CD4-positive, alpha-beta T cell treated with Interleukin-15 for 1 hour (primary cell): ENCODE measurements at regions not wholly inside any gene's neighbourhood (a gene's known extent, or its start where the extent isn't known, plus 50 kb on each side); places are given as distances from the start of the nearest gene placed in this dataset.

Experiments used
- DNase-seq: peaks from one replicate; pipeline ENCODE4 v3.0.0-alpha.2; 2020

DNA sequence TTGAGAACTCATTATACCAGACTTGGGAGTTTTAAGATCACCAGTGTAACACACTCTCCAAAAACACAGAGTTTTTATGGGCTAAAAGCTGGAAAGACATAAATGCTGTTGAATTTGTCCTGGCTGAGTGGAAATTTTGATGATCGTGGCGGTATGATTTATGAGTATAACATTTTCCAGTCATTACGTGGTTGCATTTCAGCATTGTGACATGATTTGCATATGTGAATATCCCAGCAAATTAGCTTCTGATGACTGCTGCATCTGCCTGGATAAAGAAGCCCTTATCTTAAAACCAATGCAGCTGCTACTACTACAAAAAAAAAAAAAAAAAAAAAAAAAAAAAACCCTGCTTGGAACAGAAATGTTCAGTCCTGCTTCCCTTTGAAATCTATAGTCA lies 850.9 kb downstream of the TFAP2A start:
- no peak for DNase-seq

DNA sequence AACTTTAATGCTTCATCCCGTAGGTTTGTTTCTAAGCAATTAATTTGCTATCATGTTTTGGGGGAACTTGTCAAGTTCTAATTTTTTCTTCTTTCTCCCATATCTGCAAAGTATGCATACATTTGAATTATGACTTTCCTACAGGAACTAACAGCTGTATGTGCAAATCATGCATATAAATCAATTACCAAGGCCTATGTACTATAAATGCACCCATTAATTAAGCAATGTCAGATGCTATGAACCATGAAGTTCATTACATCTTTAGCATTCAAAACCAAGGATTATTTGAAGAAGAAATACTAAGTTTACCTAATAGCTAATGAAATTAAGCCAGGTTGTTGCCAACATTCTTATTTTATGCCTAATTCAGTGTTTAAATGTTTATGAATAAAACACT lies 851.3 kb downstream of the TFAP2A start:
- DNase-seq = no peak

DNA sequence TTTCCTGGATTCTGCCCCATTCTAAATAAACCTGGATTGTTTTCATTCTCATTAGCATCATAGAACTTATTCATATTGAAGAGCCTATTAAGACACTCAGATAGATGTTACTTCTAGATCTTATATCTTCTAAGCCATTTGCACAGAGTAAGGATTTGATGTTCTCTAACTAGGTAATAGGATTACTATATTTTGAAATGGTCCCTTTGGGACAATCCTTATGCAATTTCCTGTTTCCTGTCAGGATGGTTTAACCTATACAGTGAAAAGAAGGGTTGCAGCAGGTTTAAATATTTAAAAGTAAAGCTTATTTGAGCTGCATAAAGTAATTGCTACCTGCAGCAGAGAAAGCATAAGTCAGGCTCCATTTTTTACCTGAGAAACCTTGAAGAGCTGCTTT lies 860.1 kb downstream of the TFAP2A start:
- no peak for DNase-seq

- DNase-seq = no peak
These were observed 860.6 kb downstream of the TFAP2A start for GRCh38 chr6:9554323-9554722.

DNA sequence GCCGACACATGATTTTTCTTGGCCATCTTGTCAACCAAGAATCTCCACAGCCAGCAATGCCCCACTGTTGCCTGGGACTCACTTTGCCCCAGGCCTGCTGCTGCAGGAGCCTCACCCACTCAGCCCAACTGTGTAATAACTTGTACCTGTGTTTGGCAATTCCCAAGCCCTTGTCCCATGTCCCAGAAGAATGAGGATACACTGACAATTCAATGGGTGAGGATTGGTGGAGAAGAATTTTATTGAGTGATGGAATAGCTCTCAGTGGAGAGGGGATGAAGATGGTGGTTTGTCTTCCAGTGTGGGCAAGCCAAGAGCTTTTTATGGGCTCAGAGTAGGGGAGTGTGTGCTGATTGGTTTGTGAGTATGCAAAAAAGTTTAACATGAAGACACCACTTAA lies 861.9 kb downstream of the TFAP2A start:
- no peak for DNase-seq

GRCh38 chr6:9543649-9544048 lies 871.2 kb downstream of the TFAP2A start:
- no peak for DNase-seq

- DNase-seq = no peak
These were observed 874.2 kb downstream of the TFAP2A start for GRCh38 chr6:9540534-9541126.

GRCh38 chr6:9540126-9540525 lies 874.7 kb downstream of the TFAP2A start:
- DNase-seq = no peak

DNA sequence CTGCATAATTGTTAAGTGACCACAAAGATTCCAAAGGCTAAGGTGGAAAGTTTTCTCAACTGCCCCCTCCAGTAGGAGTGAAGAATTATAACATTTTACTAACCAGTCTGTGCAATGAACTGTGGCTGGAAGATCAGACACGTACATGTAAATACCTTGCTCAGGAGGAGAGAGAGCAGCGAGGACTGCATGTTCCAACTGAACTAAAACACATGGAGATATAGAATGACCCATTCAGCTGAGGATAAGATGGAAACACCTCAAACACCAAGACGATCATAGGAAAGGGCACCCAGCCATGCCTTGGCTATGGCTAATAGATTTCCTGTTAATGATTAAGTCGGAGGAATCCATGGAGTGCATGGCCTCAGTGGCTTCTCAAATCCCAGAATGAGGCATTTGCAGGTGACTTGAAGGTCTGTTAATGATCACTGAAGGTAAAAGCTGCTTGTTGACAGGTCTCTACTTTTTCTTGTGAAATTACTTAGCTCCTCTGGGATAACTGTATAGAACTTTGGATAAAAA lies 875.6 kb downstream of the TFAP2A start:
- no peak for DNase-seq

DNA sequence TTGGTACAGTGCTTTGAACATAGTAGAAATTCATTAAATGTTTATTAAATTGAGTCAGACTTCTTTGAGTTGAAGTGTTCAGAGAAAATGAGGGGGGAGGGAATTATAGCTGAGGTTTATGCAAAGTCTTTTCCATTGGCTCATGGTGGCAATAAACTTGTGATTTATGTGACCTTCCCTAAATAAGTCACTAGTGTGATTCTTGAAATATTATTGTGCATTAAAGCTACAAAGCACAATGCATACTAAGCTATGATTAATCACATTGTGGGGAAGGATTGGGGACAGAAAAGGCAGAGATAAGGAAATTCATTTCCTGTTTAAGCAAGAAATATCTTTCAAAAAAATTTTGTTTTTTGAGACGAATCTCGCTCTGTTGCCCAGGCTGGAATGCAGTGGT lies 877.5 kb downstream of the TFAP2A start:
- DNase-seq = no peak

DNA sequence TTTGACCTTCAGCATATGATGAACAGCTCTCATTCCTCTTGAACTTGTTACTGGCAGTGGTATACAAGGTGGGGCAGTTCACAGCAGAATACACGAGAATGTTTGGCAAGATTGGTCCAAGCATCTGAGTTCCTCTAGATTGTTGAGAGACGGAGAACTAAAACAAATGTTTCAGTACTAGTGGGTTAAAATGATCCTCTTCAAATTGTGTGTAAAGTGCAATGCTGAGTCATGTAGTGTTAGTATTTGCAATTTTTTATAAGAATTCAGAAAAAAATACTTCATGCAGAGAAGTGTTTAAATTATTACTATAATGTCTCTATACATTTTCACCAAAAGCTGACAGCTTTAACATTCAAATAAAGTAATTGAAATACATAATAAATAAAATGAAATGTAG lies 879.8 kb downstream of the TFAP2A start:
- no peak for DNase-seq

DNA sequence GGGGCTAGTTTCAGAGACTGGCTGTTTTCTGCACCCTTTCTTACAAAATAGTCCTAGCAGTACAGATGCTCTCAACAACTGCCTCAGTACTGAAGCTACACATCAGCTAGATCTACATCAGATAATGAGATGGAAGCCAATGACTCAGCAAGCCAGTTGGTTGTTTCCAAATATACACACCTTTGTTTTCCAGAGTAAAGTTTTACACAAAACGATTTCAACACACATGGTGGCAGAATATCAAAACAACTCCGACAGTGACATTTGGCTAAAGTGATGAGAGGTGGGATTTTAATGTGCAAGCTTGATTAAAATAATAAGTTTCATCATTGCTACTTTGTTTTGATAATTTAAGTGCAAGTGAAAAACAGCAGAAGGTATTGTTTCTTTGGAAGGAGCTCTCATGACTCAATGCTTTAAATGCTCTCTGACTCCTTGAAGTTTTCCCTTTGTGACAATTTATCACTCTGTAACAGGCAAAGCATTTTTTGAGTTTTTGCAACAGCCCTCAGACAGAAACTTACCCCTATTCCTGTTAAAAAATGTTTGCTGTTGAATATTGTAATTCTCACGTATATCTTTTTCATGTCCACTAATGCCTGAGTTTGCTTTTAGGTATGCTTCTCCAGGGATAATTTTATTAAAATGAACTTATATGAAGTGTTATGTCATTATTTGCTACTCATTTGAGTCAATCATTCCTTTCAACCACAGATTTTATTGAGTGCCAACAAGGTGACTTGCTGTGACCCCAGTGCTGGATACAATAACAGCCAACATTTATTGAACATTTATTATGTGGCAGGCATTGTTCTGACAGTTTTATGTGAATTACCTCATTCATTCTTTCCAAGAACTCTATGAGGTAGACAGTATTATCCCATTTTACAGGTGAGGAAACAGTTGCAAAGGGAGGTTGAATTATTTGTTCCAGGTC lies 882.0 kb downstream of the TFAP2A start:
- no peak for DNase-seq

DNA sequence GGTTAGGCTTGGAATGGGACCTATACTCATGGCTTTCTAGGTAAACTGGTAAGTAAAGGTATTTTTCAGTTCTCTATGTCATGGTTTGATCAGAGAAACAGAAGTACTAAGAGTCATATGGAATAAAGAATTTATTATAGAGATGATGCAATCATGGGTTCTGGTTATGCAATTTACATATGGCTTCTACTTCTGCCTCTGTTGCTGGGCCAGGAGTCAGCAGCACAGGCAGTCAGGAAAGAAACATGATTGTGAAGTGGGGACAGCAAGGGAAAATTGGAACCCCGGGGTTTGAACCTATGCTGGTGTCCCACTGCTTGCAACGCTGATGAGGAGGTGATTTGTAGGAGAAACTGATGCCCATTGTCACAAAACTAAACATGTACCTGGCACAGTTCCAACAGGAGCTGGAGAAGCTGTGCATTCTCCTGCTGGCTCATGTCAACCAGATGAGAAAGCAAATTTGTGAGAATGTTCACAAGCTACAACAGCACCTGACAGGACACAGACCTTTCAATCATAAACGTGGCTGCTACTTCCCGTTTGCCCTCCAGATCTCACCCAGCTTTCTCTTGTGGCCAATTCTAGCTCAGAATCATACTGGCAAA lies 887.1 kb downstream of the TFAP2A start:
- no peak for DNase-seq

DNA sequence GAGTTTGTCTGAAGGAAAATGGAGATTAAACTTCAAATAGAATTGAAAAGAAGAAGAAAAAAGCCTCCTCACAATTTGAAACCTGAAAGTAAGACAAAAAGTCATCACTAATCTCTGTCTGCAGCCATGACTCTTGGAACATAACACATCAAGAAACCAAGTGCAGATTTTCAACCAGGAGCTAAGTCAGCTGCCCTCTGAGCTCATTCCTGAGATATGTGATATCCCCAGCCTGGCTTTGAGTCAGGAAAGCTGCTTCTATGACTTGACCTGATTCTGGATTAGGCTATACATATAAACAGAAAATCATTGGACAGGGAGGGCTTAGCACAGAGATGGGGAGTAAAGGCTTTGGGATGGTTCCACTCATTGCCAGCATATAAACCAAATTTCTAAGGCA lies 891.4 kb downstream of the TFAP2A start:
- no peak for DNase-seq

- DNase-seq = no peak
These were observed 892.8 kb downstream of the TFAP2A start for GRCh38 chr6:9522101-9522500.

- no peak for DNase-seq
These were observed 893.7 kb downstream of the TFAP2A start for GRCh38 chr6:9521152-9521530.

DNA sequence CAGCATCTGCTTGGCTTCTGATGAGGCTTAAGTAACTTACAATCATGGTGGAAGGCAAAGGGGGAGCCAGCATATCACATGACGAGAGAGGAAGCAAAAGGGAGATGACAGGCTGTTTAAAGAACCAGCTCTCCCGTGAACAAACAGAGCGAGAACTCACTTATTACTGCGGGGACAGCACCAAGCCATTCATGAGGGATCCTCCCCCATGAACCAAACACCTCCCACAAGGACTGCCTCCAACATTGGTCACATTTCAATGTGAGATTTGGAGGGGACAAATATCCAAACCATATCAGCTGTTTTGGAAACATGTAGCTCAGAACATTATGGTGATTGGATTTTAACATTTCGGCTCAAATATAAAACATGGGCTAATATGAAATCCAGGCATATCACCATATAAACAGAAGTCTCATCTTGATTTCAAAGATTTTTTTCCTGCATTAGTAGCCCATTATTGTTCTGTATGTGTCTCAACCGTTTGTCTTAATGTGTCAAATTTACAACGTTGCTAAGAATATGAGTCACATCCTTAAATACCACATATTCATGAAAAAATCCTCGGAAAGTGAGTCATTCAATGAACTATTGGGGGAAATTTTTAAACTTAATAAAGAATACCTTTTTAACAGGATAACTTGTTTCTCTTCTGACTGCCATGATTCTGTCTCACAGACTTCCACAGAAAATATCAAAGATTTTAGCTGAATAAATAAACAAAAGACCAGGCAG lies 894.3 kb downstream of the TFAP2A start:
- DNase-seq = no peak

DNA sequence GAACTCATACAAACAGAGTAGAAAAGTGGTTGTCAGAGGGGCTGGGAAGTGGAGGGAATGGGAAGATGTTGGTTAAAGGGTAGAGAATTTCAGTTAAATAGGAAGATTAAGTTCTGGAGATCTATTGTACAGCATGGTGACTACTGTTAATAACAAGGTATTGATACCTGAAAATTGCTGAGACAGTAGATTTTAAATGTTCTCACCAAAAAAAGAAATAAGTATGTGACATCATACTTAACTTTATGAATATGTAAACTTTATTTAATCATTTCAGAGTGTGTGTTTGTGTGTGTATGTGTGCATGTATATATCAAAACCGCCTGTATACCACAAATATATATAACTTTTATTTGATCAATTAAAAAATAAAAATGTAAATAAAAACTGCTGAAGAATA lies 896.4 kb downstream of the TFAP2A start:
- DNase-seq = no peak

- DNase-seq = no peak
These were observed 897.1 kb downstream of the TFAP2A start for GRCh38 chr6:9517806-9518205.

DNA sequence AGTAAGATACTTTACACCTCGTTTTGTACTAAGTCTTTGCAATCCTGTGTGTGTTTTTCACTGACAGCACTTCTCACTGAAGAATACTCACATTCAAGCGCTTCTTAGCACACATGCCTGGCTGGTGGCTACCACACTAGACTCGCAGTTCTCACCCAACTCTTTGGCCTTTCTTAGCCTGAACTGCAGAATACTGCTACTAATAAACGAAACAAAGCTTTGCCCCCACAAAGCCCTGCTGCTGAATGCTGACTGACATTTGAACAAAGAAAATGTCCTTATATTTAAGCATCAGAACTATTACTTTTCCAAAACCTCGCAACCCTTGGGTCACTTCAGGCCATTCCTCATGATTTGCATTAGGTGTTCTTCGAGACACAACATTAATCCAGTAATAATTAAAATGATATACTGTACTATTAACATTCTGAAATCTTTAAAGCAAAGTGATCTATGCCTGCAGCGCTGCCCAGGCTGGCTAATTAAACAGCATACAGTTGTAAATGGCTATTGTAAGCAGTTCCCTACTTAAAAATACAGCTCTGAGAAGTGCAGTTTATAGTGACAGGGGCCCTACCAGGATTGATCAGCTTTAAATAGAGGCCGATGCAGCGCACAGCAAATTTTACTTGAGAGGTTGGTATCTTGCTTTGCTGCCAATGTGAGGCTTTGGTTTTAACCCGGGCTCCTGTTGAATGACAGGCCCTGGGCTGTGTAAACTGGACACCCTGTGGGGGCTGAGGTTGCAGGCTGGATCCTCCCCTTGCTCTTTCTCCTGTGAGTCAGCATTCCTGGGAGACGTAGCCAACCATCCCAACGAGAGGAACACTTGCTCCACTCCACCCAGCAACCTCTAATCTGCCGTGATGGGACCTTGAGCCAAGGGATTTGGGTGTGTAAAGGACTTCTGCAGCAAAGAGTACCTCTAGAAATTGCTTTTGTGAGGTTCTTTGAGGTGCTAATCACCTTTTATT lies 899.0 kb downstream of the TFAP2A start:
- no peak for DNase-seq

DNA sequence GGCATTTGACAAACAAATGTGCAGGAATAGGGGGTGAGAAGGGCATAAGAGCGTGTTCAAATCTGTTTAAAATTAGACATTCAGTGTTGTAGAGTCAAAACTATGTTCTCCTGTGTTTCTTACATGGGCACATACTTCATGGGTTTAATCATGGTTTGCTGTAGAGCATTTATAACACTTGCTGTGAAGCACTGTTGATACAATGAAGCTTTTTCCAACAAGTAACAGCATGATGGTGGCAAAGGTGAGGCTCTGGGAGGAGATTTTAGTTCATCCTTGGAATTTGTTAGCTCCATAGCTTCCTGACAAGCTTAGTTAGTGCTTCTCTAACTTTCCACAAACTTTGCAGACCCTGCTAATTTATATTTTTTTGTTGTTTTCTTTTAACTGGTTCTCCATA lies 900.7 kb downstream of the TFAP2A start:
- DNase-seq = no peak

GRCh38 chr6:9511157-9511556 lies 903.7 kb downstream of the TFAP2A start:
- DNase-seq = no peak
